A549 (cell line): ENCODE measurements at regions not wholly inside any gene's neighbourhood (a gene's known extent, or its start where the extent isn't known, plus 50 kb on each side); places are given as distances from the start of the nearest gene placed in this dataset.

Source experiments
- ATAC-seq, 2 experiments: fragments of 200-7000 bp in 1 of 2; fragments of >200 bp in 1 of 2; cut with Nextera tagmentation in 1 of 2; cut with Tn5 transposase in 1 of 2; 3 replicates each; pipeline versions ENCODE4 v1.8.0 to v1.9.1; 2018 to 2020; ENCODE audit warnings: mild to moderate bottlenecking in 1 of 2, moderate library complexity in 1 of 2
- CTCF ChIA-PET: fragments of 300-600 bp; sonication (Branson Sonifier 250); formaldehyde crosslinking; extraction: SDS; loops from one replicate; lab custom pipeline; 2021; ENCODE audit warnings: antibody characterized with exemption, inconsistent platforms; lab: Yijun Ruan, JAX
- POLR2A ChIA-PET: fragments of 350-600 bp; formaldehyde crosslinking; extraction: SDS; loops from one replicate; lab custom pipeline; 2021; ENCODE audit warnings: antibody characterized with exemption, inconsistent platforms; lab: Yijun Ruan, JAX
- DNase-seq, 2 experiments: peaks; one replicate each; pipeline versions ENCODE4 v3.0.0 to v3.0.0-alpha.2; 2011 to 2016; ENCODE audit warnings: low read depth in 1 of 2, low spot score in 1 of 2
- FAIRE-seq: peaks from 2 replicates; lab custom pipeline; 2011; peaks lifted over from hg19 to GRCh38; lab: Jason Lieb, UNC
- H3K27ac ChIP-seq, 2 experiments: fragments of >200 bp; sonication (Bioruptor Twin); formaldehyde crosslinking; 3 replicates each; pipeline ENCODE4 v1.5.1; 2016 to 2017
- H3K4me1 ChIP-seq: fragments of >200 bp; sonication (Bioruptor Twin); formaldehyde crosslinking; 3 replicates; pipeline ENCODE4 v1.6.1; 2016
- H3K4me2 ChIP-seq: fragments of >200 bp; sonication (Bioruptor Twin); formaldehyde crosslinking; 3 replicates; pipeline ENCODE4 v1.6.1; 2016
- H3K4me3 ChIP-seq: fragments of >200 bp; sonication (Bioruptor Twin); formaldehyde crosslinking; 3 replicates; pipeline ENCODE4 v1.5.1; 2016
- H3K9me3 ChIP-seq: fragments of >200 bp; sonication (Bioruptor Twin); formaldehyde crosslinking; 3 replicates; pipeline ENCODE4 v1.6.1; 2016
- CBX2 ChIP-seq: fragments of 200-600 bp; sonication (generic); IDR thresholded peaks from 2 replicates; pipeline ENCODE4 v1.6.1; 2016; ENCODE audit warnings: low read depth, mild to moderate bottlenecking, borderline replicate concordance
- CHD4 ChIP-seq: fragments of 200-600 bp; sonication (generic); IDR thresholded peaks from 2 replicates; pipeline ENCODE4 v1.6.1; 2016; ENCODE audit warnings: antibody characterized with exemption, mild to moderate bottlenecking, borderline replicate concordance
- EHF ChIP-seq: fragments of 250-450 bp; sonication (Bioruptor Pico); IDR thresholded peaks from 2 replicates; pipeline ENCODE4 v1.5.0; 2020; ENCODE audit warnings: mild to moderate bottlenecking
- EHMT2 ChIP-seq: fragments of 200-600 bp; sonication (generic); IDR thresholded peaks from 2 replicates; pipeline ENCODE4 v1.6.1; 2016; ENCODE audit warnings: antibody characterized with exemption, low read depth, mild to moderate bottlenecking, moderate library complexity
- EP300 ChIP-seq, 2 experiments: fragments of >200 bp; sonication (Bioruptor Twin); formaldehyde crosslinking; IDR thresholded peaks; 2 replicates in 1 of 2; 3 replicates in 1 of 2; pipeline ENCODE4 v1.6.1; 2016 to 2017
- FOSB ChIP-seq: fragments of 250-450 bp; sonication (Bioruptor Pico); IDR thresholded peaks from 2 replicates; pipeline ENCODE4 v1.5.0; 2020; ENCODE audit warnings: mild to moderate bottlenecking, moderate library complexity
- FOXS1 ChIP-seq: fragments of 250-450 bp; sonication (Bioruptor Pico); IDR thresholded peaks from 2 replicates; pipeline ENCODE4 v1.5.0; 2020; ENCODE audit warnings: mild to moderate bottlenecking, moderate library complexity
- GATA3 ChIP-seq: IDR thresholded peaks from 2 replicates; pipeline ENCODE4 v1.6.1; 2012; ENCODE audit warnings: borderline replicate concordance
- HDAC2 ChIP-seq: fragments of 200-600 bp; sonication (generic); IDR thresholded peaks from 2 replicates; pipeline ENCODE4 v1.6.1; 2016
- HOXA7 ChIP-seq: fragments of 250-450 bp; sonication (Bioruptor Pico); IDR thresholded peaks from 2 replicates; pipeline ENCODE4 v1.5.0; 2020; ENCODE audit warnings: mild to moderate bottlenecking, moderate library complexity
- HOXB5 ChIP-seq: fragments of 250-450 bp; sonication (Bioruptor Pico); IDR thresholded peaks from 2 replicates; pipeline ENCODE4 v1.5.0; 2020; ENCODE audit warnings: mild to moderate bottlenecking, moderate library complexity
- JUNB ChIP-seq: fragments of >200 bp; sonication (Bioruptor Twin); formaldehyde crosslinking; IDR thresholded peaks from 2 replicates; pipeline ENCODE4 v1.6.1; 2016
- KDM1A ChIP-seq: fragments of 200-600 bp; sonication (generic); IDR thresholded peaks from 2 replicates; pipeline ENCODE4 v1.6.1; 2016; ENCODE audit warnings: low read depth, mild to moderate bottlenecking
- MAFK ChIP-seq: fragments of 450-650 bp; IDR thresholded peaks from 2 replicates; pipeline ENCODE4 v1.6.1; 2014; ENCODE audit not compliant: partially characterized antibody
- MYC ChIP-seq: IDR thresholded peaks from 2 replicates; pipeline ENCODE4 v1.6.1; 2012; ENCODE audit warnings: mild to moderate bottlenecking, inconsistent platforms, low read length, improper control_type of control experiment, borderline replicate concordance
- NFE2L2 ChIP-seq: fragments of 150-350 bp; conservative IDR thresholded peaks from 2 replicates; pipeline ENCODE4 v1.6.1; 2014; ENCODE audit warnings: low read length
- NR3C1 ChIP-seq: fragments of >200 bp; sonication (Bioruptor Twin); formaldehyde crosslinking; IDR thresholded peaks from 3 replicates; pipeline ENCODE4 v1.6.1; 2017
- POLR2AphosphoS2 ChIP-seq: conservative IDR thresholded peaks from 2 replicates; pipeline ENCODE4 v1.6.1; 2012; ENCODE audit warnings: low read length, improper control_type of control experiment, inconsistent platforms
- RCOR1 ChIP-seq: fragments of 150-350 bp; IDR thresholded peaks from 2 replicates; pipeline ENCODE4 v1.6.1; 2014; ENCODE audit warnings: antibody characterized with exemption, low read length, low read depth
- RNF2 ChIP-seq: fragments of 200-600 bp; sonication (generic); IDR thresholded peaks from 2 replicates; pipeline ENCODE4 v1.6.1; 2016; ENCODE audit warnings: low read depth, mild to moderate bottlenecking, antibody characterized with exemption, moderate library complexity, borderline replicate concordance
- SMC3 ChIP-seq: fragments of >200 bp; sonication (Bioruptor Twin); formaldehyde crosslinking; IDR thresholded peaks from 3 replicates; pipeline ENCODE4 v1.6.1; 2018; ENCODE audit warnings: inconsistent platforms
- TFCP2L1 ChIP-seq: fragments of 250-450 bp; sonication (Bioruptor Pico); IDR thresholded peaks from 2 replicates; pipeline ENCODE4 v1.5.0; 2021; ENCODE audit warnings: mild to moderate bottlenecking
- TP53 ChIP-seq: fragments of 250-450 bp; sonication (Bioruptor Pico); IDR thresholded peaks from 2 replicates; pipeline ENCODE4 v1.5.0; 2021; ENCODE audit warnings: mild to moderate bottlenecking, moderate library complexity
- ZNF302 ChIP-seq: fragments of 250-450 bp; sonication (Bioruptor Pico); IDR thresholded peaks from 2 replicates; pipeline ENCODE4 v1.9.0; 2021; ENCODE audit warnings: inconsistent platforms, mild to moderate bottlenecking, moderate library complexity
- WGBS: methylation state at CpG from one replicate; pipeline ENCODE4 v1.1.6; 2017; ENCODE audit errors: missing lambda C conversion rate; 5-methylcytosine and 5-hydroxymethylcytosine counted together
- TF ChIP-seq, protein P1 (sequence below): IDR thresholded peaks from 2 replicates; pipeline ENCODE4 v1.6.1; 2012; ENCODE audit warnings: low read depth, borderline replicate concordance
- TF ChIP-seq, protein P2 (sequence below): fragments of 450-650 bp; IDR thresholded peaks from 2 replicates; pipeline ENCODE4 v1.6.1; 2014; ENCODE audit warnings: antibody characterized with exemption
- TF ChIP-seq, protein P3 (sequence below): fragments of >200 bp; sonication (Bioruptor Twin); formaldehyde crosslinking; IDR thresholded peaks from 2 replicates; pipeline ENCODE4 v1.6.1; 2016
- TF ChIP-seq, protein P4 (sequence below): fragments of 250-450 bp; sonication (Bioruptor Pico); IDR thresholded peaks from 2 replicates; pipeline ENCODE4 v1.5.0; 2020; ENCODE audit warnings: low read depth, mild to moderate bottlenecking, moderate library complexity
- TF ChIP-seq, protein P5 (sequence below): IDR thresholded peaks from 2 replicates; pipeline ENCODE4 v1.6.1; 2012
- TF ChIP-seq, protein P6 (sequence below): fragments of >200 bp; sonication (Bioruptor Twin); formaldehyde crosslinking; IDR thresholded peaks from 3 replicates; pipeline ENCODE4 v1.6.1; 2016
- TF ChIP-seq, protein P7 (sequence below): IDR thresholded peaks from 2 replicates; pipeline ENCODE4 v1.6.1; 2012
- TF ChIP-seq, protein P8 (sequence below): fragments of >200 bp; sonication (Bioruptor Twin); formaldehyde crosslinking; IDR thresholded peaks from 3 replicates; pipeline ENCODE4 v1.5.1; 2016

DNA sequence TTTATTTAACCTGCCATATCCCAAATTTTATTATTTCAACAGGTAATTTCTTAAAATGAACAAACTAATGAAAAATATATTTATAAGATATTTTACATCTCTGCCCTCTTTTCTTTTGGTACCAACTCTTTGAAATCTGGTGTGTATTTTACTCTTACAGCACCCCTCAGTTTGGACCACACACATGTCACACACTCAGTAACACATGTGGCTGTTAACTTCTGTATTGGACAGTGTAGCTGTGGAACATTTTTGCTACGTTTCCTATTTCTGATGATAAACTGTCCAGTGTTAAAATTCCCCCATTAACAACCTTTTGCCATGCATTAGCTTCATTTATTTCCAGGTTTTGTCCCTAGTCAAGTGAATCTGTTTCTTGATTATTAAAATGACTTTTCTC, 250.6 kb downstream of the NFKBIZ start:
- CTCF ChIA-PET: interaction anchor here (1.3 kb wide), 1 partner anchor 130 kb away, joined by 3 read pairs; no protein-coding TSS in a partner anchor
- ATAC-seq (no peak), DNase-seq (no peak), FAIRE-seq (no peak)
- no peak overlapping the region for H3K4me3 ChIP-seq
- WGBS: 63% methylated on average over 1 of the region's 1 CpG
- no peaks in the 10 kb centered on the region for H3K9me3 ChIP-seq
- no peak overlapping the region for H3K4me2 ChIP-seq
- peaks cover 21% of the 10 kb centered on the region for H3K4me1 ChIP-seq
- TF ChIP-seq KDM1A (no peak), SMC3 (no peak), HDAC2 (no peak), FOSB (CRISPR knock-in tag) (no peak), CHD4 (no peak)
- TF ChIP-seq, protein P1, sequence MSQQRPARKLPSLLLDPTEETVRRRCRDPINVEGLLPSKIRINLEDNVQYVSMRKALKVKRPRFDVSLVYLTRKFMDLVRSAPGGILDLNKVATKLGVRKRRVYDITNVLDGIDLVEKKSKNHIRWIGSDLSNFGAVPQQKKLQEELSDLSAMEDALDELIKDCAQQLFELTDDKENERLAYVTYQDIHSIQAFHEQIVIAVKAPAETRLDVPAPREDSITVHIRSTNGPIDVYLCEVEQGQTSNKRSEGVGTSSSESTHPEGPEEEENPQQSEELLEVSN: no peak
- POLR2A ChIA-PET: no interaction called here
- H3K27ac ChIP-seq: peak overlapping the region in 1 of 2 experiments; percentile 38; a peak in 1 of 6 replicates

DNA sequence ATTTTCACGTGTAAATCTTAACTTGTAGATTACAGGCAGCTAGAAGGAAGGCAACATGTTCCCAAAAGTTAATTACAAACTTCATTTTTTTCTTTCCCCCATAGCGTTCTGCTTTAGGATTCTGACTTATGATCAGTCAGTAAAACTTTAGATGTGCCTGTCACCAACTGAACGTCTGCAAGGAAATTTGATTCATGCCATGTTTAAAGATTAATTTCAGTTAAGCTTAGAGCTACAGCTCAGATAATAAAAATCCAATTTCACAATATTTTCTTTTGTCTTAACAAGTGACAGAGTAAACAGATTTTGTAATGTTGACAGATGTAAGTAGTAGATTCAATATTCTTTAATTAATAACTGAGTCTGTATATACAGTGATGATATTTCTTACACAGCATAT, 253.1 kb downstream of the NFKBIZ start:
- peak overlapping the region; percentile 68 for H3K4me2 ChIP-seq
- peaks cover 21% of the 10 kb centered on the region for H3K4me1 ChIP-seq
- ChIA-PET POLR2A (interaction anchor here (1.9 kb wide), 1 partner anchor 253 kb away, joined by 7 read pairs; the partner anchor contains the start of gene NFKBIZ), CTCF (interaction anchor here (1.3 kb wide), 1 partner anchor 123 kb away, joined by 5 read pairs; no protein-coding TSS in a partner anchor)
- H3K27ac ChIP-seq: peak overlapping the region; percentile 55 to 74
- ATAC-seq: no peak; a peak in 1 of 6 replicates
- H3K4me3 ChIP-seq: no peak overlapping the region
- peaks cover 6% of the 10 kb centered on the region; the same call in 1 of the 3 replicates for H3K9me3 ChIP-seq
- 7% methylated on average over 3 of the region's 3 CpGs for WGBS
- no peak for FAIRE-seq
- DNase-seq: peak in 1 of 2 experiments; percentile 13
- TF ChIP-seq JUNB: peak; percentile 65
- TF ChIP-seq, protein P2, sequence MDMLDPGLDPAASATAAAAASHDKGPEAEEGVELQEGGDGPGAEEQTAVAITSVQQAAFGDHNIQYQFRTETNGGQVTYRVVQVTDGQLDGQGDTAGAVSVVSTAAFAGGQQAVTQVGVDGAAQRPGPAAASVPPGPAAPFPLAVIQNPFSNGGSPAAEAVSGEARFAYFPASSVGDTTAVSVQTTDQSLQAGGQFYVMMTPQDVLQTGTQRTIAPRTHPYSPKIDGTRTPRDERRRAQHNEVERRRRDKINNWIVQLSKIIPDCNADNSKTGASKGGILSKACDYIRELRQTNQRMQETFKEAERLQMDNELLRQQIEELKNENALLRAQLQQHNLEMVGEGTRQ: no peak
- TF ChIP-seq RCOR1: no peak
- no peak for TF ChIP-seq RNF2
- TF ChIP-seq, protein P3, sequence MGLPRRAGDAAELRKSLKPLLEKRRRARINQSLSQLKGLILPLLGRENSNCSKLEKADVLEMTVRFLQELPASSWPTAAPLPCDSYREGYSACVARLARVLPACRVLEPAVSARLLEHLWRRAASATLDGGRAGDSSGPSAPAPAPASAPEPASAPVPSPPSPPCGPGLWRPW: peak; percentile 46; the same call in 1 of the 2 replicates
- TF ChIP-seq FOXS1: no peak
- no peak for TF ChIP-seq NR3C1
- TF ChIP-seq HDAC2: no peak
- no peak for TF ChIP-seq NFE2L2
- TF ChIP-seq, protein P4, sequence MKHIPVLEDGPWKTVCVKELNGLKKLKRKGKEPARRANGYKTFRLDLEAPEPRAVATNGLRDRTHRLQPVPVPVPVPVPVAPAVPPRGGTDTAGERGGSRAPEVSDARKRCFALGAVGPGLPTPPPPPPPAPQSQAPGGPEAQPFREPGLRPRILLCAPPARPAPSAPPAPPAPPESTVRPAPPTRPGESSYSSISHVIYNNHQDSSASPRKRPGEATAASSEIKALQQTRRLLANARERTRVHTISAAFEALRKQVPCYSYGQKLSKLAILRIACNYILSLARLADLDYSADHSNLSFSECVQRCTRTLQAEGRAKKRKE (CRISPR knock-in tag): no peak
- TF ChIP-seq EP300 (IDR thresholded peaks at IDR 0.05): peak; percentile 35 to 57; a peak in 2 of 5 replicates
- TF ChIP-seq CBX2: no peak
- TF ChIP-seq POLR2AphosphoS2: no peak
- no peak for TF ChIP-seq ZNF302 (CRISPR knock-in tag)
- peak; percentile 36; the same call in 1 of the 2 replicates for TF ChIP-seq HOXB5 (CRISPR knock-in tag)
- TF ChIP-seq EHMT2: no peak
- TF ChIP-seq, protein P5, sequence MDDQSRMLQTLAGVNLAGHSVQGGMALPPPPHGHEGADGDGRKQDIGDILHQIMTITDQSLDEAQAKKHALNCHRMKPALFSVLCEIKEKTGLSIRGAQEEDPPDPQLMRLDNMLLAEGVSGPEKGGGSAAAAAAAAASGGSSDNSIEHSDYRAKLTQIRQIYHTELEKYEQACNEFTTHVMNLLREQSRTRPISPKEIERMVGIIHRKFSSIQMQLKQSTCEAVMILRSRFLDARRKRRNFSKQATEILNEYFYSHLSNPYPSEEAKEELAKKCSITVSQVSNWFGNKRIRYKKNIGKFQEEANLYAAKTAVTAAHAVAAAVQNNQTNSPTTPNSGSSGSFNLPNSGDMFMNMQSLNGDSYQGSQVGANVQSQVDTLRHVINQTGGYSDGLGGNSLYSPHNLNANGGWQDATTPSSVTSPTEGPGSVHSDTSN: no peak
- TF ChIP-seq, protein P6, sequence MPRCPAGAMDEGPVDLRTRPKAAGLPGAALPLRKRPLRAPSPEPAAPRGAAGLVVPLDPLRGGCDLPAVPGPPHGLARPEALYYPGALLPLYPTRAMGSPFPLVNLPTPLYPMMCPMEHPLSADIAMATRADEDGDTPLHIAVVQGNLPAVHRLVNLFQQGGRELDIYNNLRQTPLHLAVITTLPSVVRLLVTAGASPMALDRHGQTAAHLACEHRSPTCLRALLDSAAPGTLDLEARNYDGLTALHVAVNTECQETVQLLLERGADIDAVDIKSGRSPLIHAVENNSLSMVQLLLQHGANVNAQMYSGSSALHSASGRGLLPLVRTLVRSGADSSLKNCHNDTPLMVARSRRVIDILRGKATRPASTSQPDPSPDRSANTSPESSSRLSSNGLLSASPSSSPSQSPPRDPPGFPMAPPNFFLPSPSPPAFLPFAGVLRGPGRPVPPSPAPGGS: peak; percentile 66; the same call in 1 of the 3 replicates
- TF ChIP-seq, protein P7, sequence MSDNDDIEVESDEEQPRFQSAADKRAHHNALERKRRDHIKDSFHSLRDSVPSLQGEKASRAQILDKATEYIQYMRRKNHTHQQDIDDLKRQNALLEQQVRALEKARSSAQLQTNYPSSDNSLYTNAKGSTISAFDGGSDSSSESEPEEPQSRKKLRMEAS: no peak
- no peak for TF ChIP-seq FOSB (CRISPR knock-in tag)
- TF ChIP-seq GATA3: peak; percentile 58; the same call in 1 of the 2 replicates
- TF ChIP-seq EHF (CRISPR knock-in tag): no peak
- TF ChIP-seq MYC: no peak
- TF ChIP-seq HOXA7: no peak
- no peak for TF ChIP-seq KDM1A
- no peak for TF ChIP-seq TP53 (CRISPR knock-in tag)
- TF ChIP-seq, protein P8, sequence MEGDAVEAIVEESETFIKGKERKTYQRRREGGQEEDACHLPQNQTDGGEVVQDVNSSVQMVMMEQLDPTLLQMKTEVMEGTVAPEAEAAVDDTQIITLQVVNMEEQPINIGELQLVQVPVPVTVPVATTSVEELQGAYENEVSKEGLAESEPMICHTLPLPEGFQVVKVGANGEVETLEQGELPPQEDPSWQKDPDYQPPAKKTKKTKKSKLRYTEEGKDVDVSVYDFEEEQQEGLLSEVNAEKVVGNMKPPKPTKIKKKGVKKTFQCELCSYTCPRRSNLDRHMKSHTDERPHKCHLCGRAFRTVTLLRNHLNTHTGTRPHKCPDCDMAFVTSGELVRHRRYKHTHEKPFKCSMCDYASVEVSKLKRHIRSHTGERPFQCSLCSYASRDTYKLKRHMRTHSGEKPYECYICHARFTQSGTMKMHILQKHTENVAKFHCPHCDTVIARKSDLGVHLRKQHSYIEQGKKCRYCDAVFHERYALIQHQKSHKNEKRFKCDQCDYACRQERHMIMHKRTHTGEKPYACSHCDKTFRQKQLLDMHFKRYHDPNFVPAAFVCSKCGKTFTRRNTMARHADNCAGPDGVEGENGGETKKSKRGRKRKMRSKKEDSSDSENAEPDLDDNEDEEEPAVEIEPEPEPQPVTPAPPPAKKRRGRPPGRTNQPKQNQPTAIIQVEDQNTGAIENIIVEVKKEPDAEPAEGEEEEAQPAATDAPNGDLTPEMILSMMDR: no peak
- TF ChIP-seq MAFK: no peak
- TF ChIP-seq CHD4: no peak
- no peak for TF ChIP-seq TFCP2L1
